ENCODE measurements at regions not wholly inside any gene's neighbourhood (a gene's known extent, or its start where the extent isn't known, plus 50 kb on each side); places are given as distances from the start of the nearest gene placed in this dataset.

DNA sequence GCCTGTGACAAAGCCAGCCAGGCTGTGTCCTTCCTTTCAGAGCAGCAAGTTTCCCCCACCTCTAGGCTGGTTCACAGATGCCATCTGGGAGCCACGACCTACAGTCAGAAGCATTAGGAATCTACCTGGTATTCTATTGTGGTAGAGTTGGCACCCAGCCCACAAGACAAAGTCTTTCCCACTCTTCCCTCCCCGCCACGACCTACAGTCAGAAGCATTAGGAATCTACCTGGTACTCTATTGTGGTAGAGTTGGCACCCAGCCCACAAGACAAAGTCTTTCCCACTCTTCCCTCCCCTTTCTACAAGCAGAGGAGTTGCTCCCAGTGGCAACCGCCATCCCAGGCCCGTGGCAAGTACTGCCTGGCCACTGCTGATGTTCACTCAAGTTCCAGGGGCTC is 157.8 kb upstream of the TNC start:
- H3K4me3 ChIP-seq (ENCODE audit: low read length) = no peak overlapping the region
- no peak for DNase-seq
- no peak overlapping the region for H3K9ac ChIP-seq (ENCODE audit: low read length)
- no peaks in the 10 kb centered on the region for H3F3A ChIP-seq (ENCODE audit: insufficient read depth, low read length)
- H3K4me1 ChIP-seq (ENCODE audit: low read length) = no peaks in the 10 kb centered on the region
- no peak overlapping the region for H3K4me2 ChIP-seq (ENCODE audit: low read depth, low read length)
- H3K27me3 ChIP-seq (replicated peaks; ENCODE audit: insufficient read depth, low read length) = no peaks in the 10 kb centered on the region
- H3K36me3 ChIP-seq (replicated peaks; ENCODE audit: insufficient read depth, low read length) = no peaks in the 10 kb centered on the region
- no peaks in the 10 kb centered on the region for H4K20me1 ChIP-seq (ENCODE audit: insufficient read depth, low read length)
- H2AFZ ChIP-seq (ENCODE audit: low read length) = no peak overlapping the region
- H3K27ac ChIP-seq (ENCODE audit: low read length) = no peak overlapping the region
- no peaks in the 10 kb centered on the region for H3K9me2 ChIP-seq (replicated peaks; ENCODE audit: insufficient read depth, low read length)
- no peaks in the 10 kb centered on the region for H3K79me2 ChIP-seq (ENCODE audit: low read length)
- H3K9me3 ChIP-seq (replicated peaks; ENCODE audit: insufficient read depth, low read length) = no peaks in the 10 kb centered on the region
- TF ChIP-seq EZH2 (optimal IDR thresholded peaks at IDR 0.05; ENCODE audit: low read depth, low read length) (no peak), EZH2phosphoT487 (IDR thresholded peaks at IDR 0.05; ENCODE audit: low read length) (no peak)
- TF ChIP-seq, protein P1, sequence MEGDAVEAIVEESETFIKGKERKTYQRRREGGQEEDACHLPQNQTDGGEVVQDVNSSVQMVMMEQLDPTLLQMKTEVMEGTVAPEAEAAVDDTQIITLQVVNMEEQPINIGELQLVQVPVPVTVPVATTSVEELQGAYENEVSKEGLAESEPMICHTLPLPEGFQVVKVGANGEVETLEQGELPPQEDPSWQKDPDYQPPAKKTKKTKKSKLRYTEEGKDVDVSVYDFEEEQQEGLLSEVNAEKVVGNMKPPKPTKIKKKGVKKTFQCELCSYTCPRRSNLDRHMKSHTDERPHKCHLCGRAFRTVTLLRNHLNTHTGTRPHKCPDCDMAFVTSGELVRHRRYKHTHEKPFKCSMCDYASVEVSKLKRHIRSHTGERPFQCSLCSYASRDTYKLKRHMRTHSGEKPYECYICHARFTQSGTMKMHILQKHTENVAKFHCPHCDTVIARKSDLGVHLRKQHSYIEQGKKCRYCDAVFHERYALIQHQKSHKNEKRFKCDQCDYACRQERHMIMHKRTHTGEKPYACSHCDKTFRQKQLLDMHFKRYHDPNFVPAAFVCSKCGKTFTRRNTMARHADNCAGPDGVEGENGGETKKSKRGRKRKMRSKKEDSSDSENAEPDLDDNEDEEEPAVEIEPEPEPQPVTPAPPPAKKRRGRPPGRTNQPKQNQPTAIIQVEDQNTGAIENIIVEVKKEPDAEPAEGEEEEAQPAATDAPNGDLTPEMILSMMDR (IDR thresholded peaks at IDR 0.05; ENCODE audit: low read length) = no peak

DNA sequence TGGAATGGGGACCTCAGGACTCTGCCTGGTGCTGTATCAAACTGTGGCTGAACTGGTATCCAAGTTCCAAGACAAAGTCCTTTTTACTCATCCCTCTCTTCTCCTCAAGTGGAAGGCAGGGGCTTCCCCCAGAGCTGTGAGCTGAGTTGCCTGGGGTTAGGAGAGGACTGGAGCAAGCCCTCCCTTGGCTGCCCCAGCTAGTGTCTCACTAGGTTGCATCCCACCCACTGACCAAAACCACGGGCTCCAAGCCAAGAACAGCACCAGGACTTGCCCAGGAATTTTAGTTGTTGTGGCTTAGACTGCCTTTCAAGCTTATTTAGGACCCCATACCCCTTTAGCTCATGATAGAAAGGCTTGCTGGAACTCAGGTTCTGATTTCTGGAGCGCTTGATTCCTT is 158.7 kb upstream of the TNC start:
- Histone ChIP-seq H3K9me2 (replicated peaks; ENCODE audit: insufficient read depth, low read length) (no peaks in the 10 kb centered on the region), H3K27me3 (replicated peaks; ENCODE audit: insufficient read depth, low read length) (no peaks in the 10 kb centered on the region), H3K4me1 (ENCODE audit: low read length) (no peaks in the 10 kb centered on the region), H3K9ac (ENCODE audit: low read length) (no peak overlapping the region), H2AFZ (ENCODE audit: low read length) (no peak overlapping the region), H3K79me2 (ENCODE audit: low read length) (no peaks in the 10 kb centered on the region), H3K36me3 (replicated peaks; ENCODE audit: insufficient read depth, low read length) (no peaks in the 10 kb centered on the region), H3K27ac (ENCODE audit: low read length) (no peak overlapping the region), H4K20me1 (ENCODE audit: insufficient read depth, low read length) (no peaks in the 10 kb centered on the region), H3F3A (ENCODE audit: insufficient read depth, low read length) (no peaks in the 10 kb centered on the region), H3K4me2 (ENCODE audit: low read depth, low read length) (no peak overlapping the region), H3K4me3 (ENCODE audit: low read length) (no peak overlapping the region), H3K9me3 (replicated peaks; ENCODE audit: insufficient read depth, low read length) (no peaks in the 10 kb centered on the region)
- TF ChIP-seq, protein P1 (IDR thresholded peaks at IDR 0.05; ENCODE audit: low read length) = no peak
- TF ChIP-seq EZH2 (optimal IDR thresholded peaks at IDR 0.05; ENCODE audit: low read depth, low read length) = no peak
- TF ChIP-seq EZH2phosphoT487 (IDR thresholded peaks at IDR 0.05; ENCODE audit: low read length) = no peak
- no peak for DNase-seq

DNA sequence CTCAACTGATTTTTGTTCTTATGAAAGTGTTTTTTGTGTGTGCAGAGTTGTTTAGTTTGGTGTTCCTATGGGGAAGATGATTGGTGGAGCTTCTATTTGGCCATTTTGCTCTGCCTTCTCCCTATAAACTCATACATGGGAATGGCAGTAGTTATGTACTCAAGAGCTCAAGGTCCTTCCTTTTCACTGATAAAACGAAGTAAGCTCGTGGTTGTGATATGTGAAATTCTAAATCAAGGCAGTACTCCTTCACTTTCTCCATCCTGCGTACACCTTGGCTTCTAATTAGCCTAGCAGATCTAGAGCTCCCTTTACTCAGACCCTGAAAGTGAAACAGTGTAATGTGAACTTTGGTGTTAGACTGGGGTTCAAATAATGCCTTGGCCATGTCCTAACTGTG is 159.3 kb upstream of the TNC start:
- no peaks in the 10 kb centered on the region for H3K9me2 ChIP-seq (replicated peaks; ENCODE audit: insufficient read depth, low read length)
- no peaks in the 10 kb centered on the region for H3K4me1 ChIP-seq (ENCODE audit: low read length)
- no peak overlapping the region for H3K4me3 ChIP-seq (ENCODE audit: low read length)
- H3K79me2 ChIP-seq (ENCODE audit: low read length) = no peaks in the 10 kb centered on the region
- H3K27me3 ChIP-seq (replicated peaks; ENCODE audit: insufficient read depth, low read length) = no peaks in the 10 kb centered on the region
- no peak overlapping the region for H3K9ac ChIP-seq (ENCODE audit: low read length)
- H3K36me3 ChIP-seq (replicated peaks; ENCODE audit: insufficient read depth, low read length) = no peaks in the 10 kb centered on the region
- no peak for DNase-seq
- H4K20me1 ChIP-seq (ENCODE audit: insufficient read depth, low read length) = no peaks in the 10 kb centered on the region
- H2AFZ ChIP-seq (ENCODE audit: low read length) = no peak overlapping the region
- H3K27ac ChIP-seq (ENCODE audit: low read length) = no peak overlapping the region
- TF ChIP-seq, protein P1 (IDR thresholded peaks at IDR 0.05; ENCODE audit: low read length) = no peak
- TF ChIP-seq EZH2phosphoT487 (IDR thresholded peaks at IDR 0.05; ENCODE audit: low read length) (no peak), EZH2 (optimal IDR thresholded peaks at IDR 0.05; ENCODE audit: low read depth, low read length) (no peak)
- H3K9me3 ChIP-seq (replicated peaks; ENCODE audit: insufficient read depth, low read length) = no peaks in the 10 kb centered on the region
- no peak overlapping the region for H3K4me2 ChIP-seq (ENCODE audit: low read depth, low read length)
- no peaks in the 10 kb centered on the region for H3F3A ChIP-seq (ENCODE audit: insufficient read depth, low read length)
